H7 (cell line): ENCODE measurements at regions not wholly inside any gene's neighbourhood (a gene's known extent, or its start where the extent isn't known, plus 50 kb on each side); places are given as distances from the start of the nearest gene placed in this dataset.
A peak's percentile ranks its signal among the peaks of the same experiment; 100 is the strongest.
"Not testable (repeated sequence)": the region's sequence is repeated elsewhere in the genome, so short reads cannot be mapped to it uniquely, and the experiment has no call there.

Source experiments
- DNase-seq: peaks from one replicate; pipeline ENCODE4 v3.0.0; 2012
- H3K27me3 ChIP-seq: 2 replicates; pipeline ENCODE4 v1.6.0; 2011; ENCODE audit warnings: mild to moderate bottlenecking, low read length; ENCODE audit not compliant: control insufficient read depth, insufficient read depth
- H3K36me3 ChIP-seq: replicated peaks from 2 replicates; pipeline ENCODE4 v1.5.1; 2011; ENCODE audit warnings: low read length; ENCODE audit not compliant: control insufficient read depth, insufficient read depth
- H3K4me3 ChIP-seq: 2 replicates; pipeline ENCODE4 v1.5.1; 2011; ENCODE audit warnings: low read depth, mild to moderate bottlenecking, control low read depth, low read length, moderate library complexity; ENCODE audit not compliant: insufficient read depth

GRCh38 chr2:12005886-12006681 is 259.7 kb downstream of the LPIN1 start:
- DNase-seq, result no peak
- H3K36me3 ChIP-seq, result no peaks in the 10 kb centered on the region
- no peaks in the 10 kb centered on the region for H3K27me3 ChIP-seq
- no peak overlapping the region for H3K4me3 ChIP-seq

- DNase-seq, result peak; percentile 54
- Histone ChIP-seq H3K36me3 (no peaks in the 10 kb centered on the region), H3K27me3 (no peaks in the 10 kb centered on the region), H3K4me3 (no peak overlapping the region)
Measured at GRCh38 chr2:12006850-12007249, 260.4 kb downstream of the LPIN1 start.

GRCh38 chr2:12007282-12007681 is 260.9 kb downstream of the LPIN1 start:
- Histone ChIP-seq H3K27me3 (no peaks in the 10 kb centered on the region), H3K4me3 (no peak overlapping the region), H3K36me3 (no peaks in the 10 kb centered on the region)
- no peak for DNase-seq

DNA sequence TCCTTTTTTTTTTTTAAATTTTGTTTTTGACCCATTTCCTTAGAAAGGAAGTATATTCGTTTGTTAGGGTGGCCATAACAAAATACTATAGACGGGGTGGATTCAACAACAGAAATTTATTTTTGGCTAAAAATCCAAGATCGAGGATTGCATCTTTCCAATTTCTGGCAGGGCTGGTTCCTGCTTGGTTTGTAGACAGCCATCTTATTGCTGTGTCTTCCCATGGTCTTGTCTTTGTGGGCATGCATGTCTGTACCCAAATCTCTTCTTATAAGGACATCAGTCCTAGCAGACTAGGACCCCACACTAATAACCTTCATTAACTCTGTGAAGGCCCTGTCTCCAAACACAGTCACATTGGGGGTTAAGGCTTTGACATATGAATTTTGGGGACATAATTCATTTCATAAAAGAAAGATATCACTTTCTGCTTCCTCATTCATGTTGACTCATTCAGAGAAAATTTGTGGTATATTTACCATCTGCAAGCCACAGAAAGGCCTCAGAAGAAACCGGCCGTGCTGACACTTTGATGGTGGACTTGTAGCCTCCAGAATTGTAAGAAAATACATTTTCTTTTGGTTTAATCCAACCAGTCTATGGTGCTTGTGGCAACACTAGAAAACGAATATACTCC is 262.1 kb downstream of the LPIN1 start:
- Histone ChIP-seq H3K27me3 (no peaks in the 10 kb centered on the region), H3K4me3 (no peak overlapping the region)

GRCh38 chr2:12009323-12009905 is 263.0 kb downstream of the LPIN1 start:
- no peak for DNase-seq
- Histone ChIP-seq H3K4me3 (no peak overlapping the region), H3K27me3 (no peaks in the 10 kb centered on the region), H3K36me3 (no peaks in the 10 kb centered on the region)

More for the DNA sequence above, 262.1 kb downstream of the LPIN1 start:
- H3K36me3 ChIP-seq, result no peaks in the 10 kb centered on the region
- DNase-seq, result no peak

DNA sequence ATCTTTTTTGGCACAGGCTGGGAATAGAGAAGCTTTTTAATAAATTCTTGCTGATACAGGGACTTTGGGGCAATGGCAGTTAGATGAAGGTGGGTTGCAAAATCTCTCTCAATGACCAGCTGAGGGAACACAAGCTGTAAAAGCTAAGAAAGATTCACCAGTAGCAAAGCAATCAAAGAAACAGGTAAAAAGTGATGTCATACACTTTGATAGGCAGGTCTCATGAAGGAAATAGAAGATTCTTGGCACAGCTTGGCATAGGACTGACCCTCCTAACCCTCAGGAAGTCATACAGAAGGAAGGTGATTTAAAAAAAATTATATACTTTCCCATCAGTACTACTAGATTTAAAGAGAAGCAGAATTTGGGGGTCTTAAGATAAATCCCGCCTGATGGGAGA is 263.6 kb downstream of the LPIN1 start:
- no peak for DNase-seq
- Histone ChIP-seq H3K36me3 (no peaks in the 10 kb centered on the region), H3K4me3 (no peak overlapping the region)

DNA sequence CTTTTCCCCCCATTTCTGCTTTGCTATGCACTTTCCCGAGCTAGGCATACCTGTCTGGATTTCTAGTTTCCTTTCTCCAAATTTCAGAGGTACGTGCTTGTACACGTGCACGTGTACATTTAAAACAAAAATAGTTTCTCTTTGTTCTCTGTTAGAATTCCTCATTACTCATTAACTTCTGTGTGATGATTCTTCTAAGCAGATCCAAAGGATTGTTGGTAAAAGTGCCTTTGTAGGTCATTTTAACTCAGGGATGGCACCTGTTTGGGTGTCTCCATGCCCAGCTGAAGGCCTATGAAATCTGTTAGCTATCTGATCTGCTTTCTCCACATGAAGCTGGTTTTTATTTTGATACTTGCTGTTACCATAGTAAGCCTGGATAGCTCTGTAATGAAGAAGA is 264.3 kb downstream of the LPIN1 start:
- no peaks in the 10 kb centered on the region for H3K36me3 ChIP-seq
- no peak overlapping the region for H3K4me3 ChIP-seq
- DNase-seq, result no peak
- no peaks in the 10 kb centered on the region for H3K27me3 ChIP-seq

More for the DNA sequence above, 263.6 kb downstream of the LPIN1 start:
- no peaks in the 10 kb centered on the region for H3K27me3 ChIP-seq

GRCh38 chr2:12014088-12014960 is 267.9 kb downstream of the LPIN1 start:
- Histone ChIP-seq H3K27me3 (no peaks in the 10 kb centered on the region), H3K4me3 (no peak overlapping the region), H3K36me3 (no peaks in the 10 kb centered on the region)
- no peak for DNase-seq

DNA sequence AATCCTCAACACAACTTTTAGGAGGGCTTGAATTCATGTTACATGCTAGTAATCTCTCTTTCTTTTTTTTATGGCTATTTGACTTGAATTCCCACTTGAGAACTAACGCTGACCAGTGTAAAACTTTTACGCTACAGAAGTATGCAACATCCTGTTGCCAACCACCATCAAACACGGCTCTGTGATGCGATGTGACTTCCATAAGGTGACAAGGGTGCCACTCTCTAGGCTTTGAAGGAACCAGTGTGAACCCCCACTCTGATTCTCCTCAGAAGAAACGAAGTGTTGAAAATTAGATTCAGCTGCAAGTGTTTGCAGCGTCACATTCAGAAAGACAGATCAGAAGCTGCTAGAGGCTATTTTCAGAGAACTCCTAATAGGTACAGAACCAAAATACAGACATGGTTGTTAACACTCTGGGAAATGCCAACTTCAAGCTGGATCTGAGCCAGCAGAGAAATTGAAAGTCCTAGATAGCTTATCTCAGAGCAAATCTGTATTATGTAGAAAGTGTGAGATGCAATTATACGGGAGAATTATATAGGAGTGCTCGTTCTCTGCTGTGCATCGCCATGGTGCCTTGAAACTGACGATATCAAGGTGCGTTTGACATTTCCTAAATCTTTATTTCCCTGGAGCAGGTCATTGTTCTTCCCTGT is 271.2 kb downstream of the LPIN1 start:
- H3K27me3 ChIP-seq, result no peaks in the 10 kb centered on the region
- no peaks in the 10 kb centered on the region for H3K36me3 ChIP-seq
- H3K4me3 ChIP-seq, result no peak overlapping the region
- no peak for DNase-seq

DNA sequence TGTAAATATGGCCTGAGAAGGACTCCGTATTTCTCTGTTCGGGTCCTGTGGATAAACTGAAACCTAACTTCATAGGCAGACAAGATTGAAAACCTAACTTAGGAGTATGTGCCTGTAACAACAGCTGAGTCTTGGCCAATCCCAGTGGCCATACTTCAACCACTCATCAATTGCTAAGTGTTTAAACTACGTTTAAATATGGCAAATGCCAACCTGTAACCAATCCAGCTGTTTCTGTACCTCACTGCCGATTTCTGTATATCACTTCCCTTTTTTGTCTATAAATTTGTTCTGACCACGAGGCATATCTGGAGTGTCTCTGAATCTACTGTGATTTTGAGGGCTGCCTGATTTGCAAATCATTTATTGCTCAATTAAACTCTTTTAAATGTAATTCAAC is 272.3 kb downstream of the LPIN1 start:
- DNase-seq, H3K27me3 ChIP-seq, H3K4me3 ChIP-seq, H3K36me3 ChIP-seq: not testable (repeated sequence)

GRCh38 chr2:12020833-12021469 is 274.5 kb downstream of the LPIN1 start:
- no peak for DNase-seq
- Histone ChIP-seq H3K27me3 (no peaks in the 10 kb centered on the region), H3K4me3 (no peak overlapping the region), H3K36me3 (no peaks in the 10 kb centered on the region)

- not testable (repeated sequence) for H3K36me3 ChIP-seq, DNase-seq, H3K27me3 ChIP-seq, H3K4me3 ChIP-seq
Measured at GRCh38 chr2:12024197-12024907, 277.9 kb downstream of the LPIN1 start.

DNA sequence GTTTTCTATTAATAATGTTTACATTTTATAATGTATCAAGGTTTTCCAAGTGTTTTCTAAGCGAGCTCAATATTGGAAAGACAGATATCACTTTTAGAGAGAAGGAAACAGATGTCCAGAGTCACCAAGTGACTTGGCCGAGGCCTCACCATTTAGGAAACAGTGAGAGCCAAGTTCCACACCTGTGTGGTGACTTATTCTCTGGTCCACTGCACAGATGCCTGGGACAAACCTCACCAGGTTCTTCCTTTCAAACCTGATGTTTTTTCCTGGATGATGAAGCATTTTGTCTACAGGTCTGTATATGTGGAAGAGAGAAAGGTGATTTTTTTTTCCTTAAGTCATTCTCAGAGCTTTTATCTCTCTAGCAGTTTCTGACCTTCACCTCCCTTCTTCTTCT is 280.7 kb downstream of the LPIN1 start:
- H3K36me3 ChIP-seq, result no peaks in the 10 kb centered on the region
- no peak overlapping the region for H3K4me3 ChIP-seq
- H3K27me3 ChIP-seq, result no peaks in the 10 kb centered on the region
- no peak for DNase-seq
